ENCODE measurements at regions not wholly inside any gene's neighbourhood (a gene's known extent, or its start where the extent isn't known, plus 50 kb on each side); places are given as distances from the start of the nearest gene placed in this dataset.

DNA sequence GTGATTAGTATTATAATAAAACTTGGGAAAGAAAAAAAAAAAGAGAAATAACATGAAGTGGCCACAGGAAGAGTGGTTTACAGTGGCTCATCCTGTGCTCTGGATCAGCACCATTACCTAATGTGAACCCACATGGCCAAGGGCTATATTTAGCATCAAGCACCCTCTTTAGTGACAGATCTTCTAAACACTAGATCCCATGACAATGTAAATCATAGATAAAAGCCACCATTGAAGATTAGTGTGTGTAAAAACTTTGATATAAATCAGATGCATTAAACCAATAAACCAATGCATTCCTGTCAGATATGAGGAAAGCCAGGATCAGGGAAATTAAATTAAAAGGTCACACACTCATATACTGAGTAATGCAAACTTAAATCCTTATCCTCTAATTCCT, 400.6 kb upstream of the MAGEB18 start:
- H3K4me3 ChIP-seq (replicated peaks; ENCODE audit: insufficient read depth, low read length) = no peak overlapping the region
- TF ChIP-seq GABPA (IDR thresholded peaks at IDR 0.05; ENCODE audit: low read depth) (no peak), CTCF (IDR thresholded peaks at IDR 0.05; ENCODE audit: insufficient read depth, low read length) (no peak), REST (IDR thresholded peaks at IDR 0.05; ENCODE audit: insufficient replicate concordance, low read depth) (no peak), POLR2AphosphoS5 (IDR thresholded peaks at IDR 0.05; ENCODE audit: low read depth) (no peak), SPI1 (IDR thresholded peaks at IDR 0.05; ENCODE audit: borderline replicate concordance, low read depth) (no peak)
- H3K27me3 ChIP-seq (ENCODE audit: insufficient read depth, poor library complexity, severe bottlenecking) = no peaks in the 10 kb centered on the region
- no peak for DNase-seq (ENCODE audit: low read depth in 1 of 2, low spot score in 1 of 2)
- H3K27ac ChIP-seq (replicated peaks) = no peak overlapping the region

DNA sequence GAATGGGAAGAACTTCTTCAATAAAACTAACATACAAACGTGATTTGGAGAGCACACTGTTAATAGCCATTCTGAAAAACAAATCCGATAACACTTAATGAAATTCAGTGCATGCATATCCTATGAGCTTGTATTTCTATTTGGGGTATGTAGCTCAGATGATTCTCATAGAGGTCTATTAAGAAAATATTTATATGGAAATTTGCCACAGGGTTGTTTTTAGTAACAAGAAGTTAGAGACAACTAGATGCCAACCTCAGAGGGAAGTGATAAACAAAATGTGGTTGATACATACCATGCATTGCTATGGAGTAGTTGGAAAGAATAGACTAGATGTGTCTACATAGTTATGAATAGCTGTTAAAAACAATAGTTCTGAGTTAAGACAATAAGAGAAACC, 395.8 kb upstream of the MAGEB18 start:
- Histone ChIP-seq H3K27me3 (ENCODE audit: insufficient read depth, poor library complexity, severe bottlenecking) (no peaks in the 10 kb centered on the region), H3K27ac (replicated peaks) (no peak overlapping the region), H3K4me3 (replicated peaks; ENCODE audit: insufficient read depth, low read length) (no peak overlapping the region)
- TF ChIP-seq SPI1 (IDR thresholded peaks at IDR 0.05; ENCODE audit: borderline replicate concordance, low read depth) (no peak), GABPA (IDR thresholded peaks at IDR 0.05; ENCODE audit: low read depth) (no peak), CTCF (IDR thresholded peaks at IDR 0.05; ENCODE audit: insufficient read depth, low read length) (no peak)
- no peak for DNase-seq (ENCODE audit: low read depth in 1 of 2, low spot score in 1 of 2)

DNA sequence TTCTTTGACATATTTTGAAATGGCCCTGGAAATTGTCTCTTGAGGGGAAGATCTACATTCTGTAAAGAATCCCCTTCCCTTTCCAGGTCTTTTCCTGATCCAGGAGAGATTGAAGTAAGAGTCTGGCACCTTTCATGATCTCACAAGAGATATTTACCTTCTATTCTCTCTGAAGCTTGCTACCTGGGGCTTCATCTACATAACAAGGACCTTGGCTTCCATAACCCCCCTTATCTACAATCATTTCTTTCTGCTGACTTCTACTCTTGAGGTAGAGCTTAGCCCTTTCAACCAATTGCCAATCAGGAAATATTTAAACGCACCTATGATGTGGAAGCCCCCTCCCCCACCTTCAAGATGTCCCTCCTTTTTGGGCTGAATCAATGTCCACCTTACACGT, 383.7 kb upstream of the MAGEB18 start:
- TF ChIP-seq POLR2AphosphoS5 (IDR thresholded peaks at IDR 0.05; ENCODE audit: low read depth) = no peak
- TF ChIP-seq GABPA (IDR thresholded peaks at IDR 0.05; ENCODE audit: low read depth) = no peak
- no peak for TF ChIP-seq CTCF (IDR thresholded peaks at IDR 0.05; ENCODE audit: insufficient read depth, low read length)
- no peak for TF ChIP-seq SPI1 (IDR thresholded peaks at IDR 0.05; ENCODE audit: borderline replicate concordance, low read depth)
- no peak for TF ChIP-seq REST (IDR thresholded peaks at IDR 0.05; ENCODE audit: insufficient replicate concordance, low read depth)
- H3K27me3 ChIP-seq (ENCODE audit: insufficient read depth, poor library complexity, severe bottlenecking) = no peaks in the 10 kb centered on the region
- no peak overlapping the region for H3K27ac ChIP-seq (replicated peaks)
- no peak for DNase-seq (ENCODE audit: low read depth in 1 of 2, low spot score in 1 of 2)
- no peak overlapping the region for H3K4me3 ChIP-seq (replicated peaks; ENCODE audit: insufficient read depth, low read length)

DNA sequence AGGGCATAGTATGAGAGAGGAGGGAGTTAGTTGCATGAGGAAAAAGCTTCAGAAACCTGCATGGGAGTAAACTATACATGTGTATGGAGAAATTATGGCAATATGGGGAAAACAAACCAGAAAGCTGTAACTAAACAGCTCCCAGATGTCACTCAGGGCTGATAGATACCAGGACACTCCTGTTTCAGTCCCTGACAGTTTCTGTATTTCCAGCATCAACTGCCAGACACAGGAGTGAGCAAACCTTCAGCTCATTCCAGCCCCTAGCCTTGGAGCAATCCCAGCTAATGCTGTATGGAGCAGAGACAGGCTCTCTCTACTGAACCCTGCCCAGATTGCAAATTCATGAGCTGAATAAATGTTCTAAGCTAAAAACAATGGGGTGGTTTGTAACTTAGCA, 382.9 kb upstream of the MAGEB18 start:
- TF ChIP-seq CTCF (IDR thresholded peaks at IDR 0.05; ENCODE audit: insufficient read depth, low read length) = no peak
- no peak for TF ChIP-seq GABPA (IDR thresholded peaks at IDR 0.05; ENCODE audit: low read depth)
- no peak for TF ChIP-seq SPI1 (IDR thresholded peaks at IDR 0.05; ENCODE audit: borderline replicate concordance, low read depth)
- no peak for TF ChIP-seq REST (IDR thresholded peaks at IDR 0.05; ENCODE audit: insufficient replicate concordance, low read depth)
- TF ChIP-seq POLR2AphosphoS5 (IDR thresholded peaks at IDR 0.05; ENCODE audit: low read depth) = no peak
- no peaks in the 10 kb centered on the region for H3K27me3 ChIP-seq (ENCODE audit: insufficient read depth, poor library complexity, severe bottlenecking)
- no peak overlapping the region for H3K4me3 ChIP-seq (replicated peaks; ENCODE audit: insufficient read depth, low read length)
- no peak for DNase-seq (ENCODE audit: low read depth in 1 of 2, low spot score in 1 of 2)
- H3K27ac ChIP-seq (replicated peaks) = no peak overlapping the region
